Inflammatory macrophage treated with lipopolysaccharide for 4 hours (primary cell): ENCODE measurements at regions not wholly inside any gene's neighbourhood (a gene's known extent, or its start where the extent isn't known, plus 50 kb on each side); places are given as distances from the start of the nearest gene placed in this dataset.

ENCODE experiments used
- DNase-seq: peaks from one replicate; pipeline ENCODE4 v3.0.0-alpha.2; 2020

DNA sequence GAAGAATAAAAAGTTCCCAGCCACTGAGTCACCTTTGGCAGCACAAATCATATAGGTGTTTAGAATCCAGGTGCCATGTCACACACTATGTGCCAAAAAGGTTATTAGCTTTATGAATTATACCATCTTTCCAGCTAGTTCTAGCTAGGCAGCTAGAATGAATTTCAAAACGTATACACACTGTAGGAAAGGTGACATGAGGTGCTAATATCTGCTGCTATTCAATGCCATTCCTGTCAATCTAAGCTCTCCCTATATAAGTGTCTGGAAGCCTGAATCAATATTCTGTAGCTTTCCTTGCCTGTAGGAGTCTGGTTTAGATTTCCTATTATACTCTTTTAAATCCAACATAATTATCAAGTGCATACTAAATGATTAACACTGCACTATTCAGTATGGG is 868.6 kb downstream of the GATA3 start:
- no peak for DNase-seq

DNA sequence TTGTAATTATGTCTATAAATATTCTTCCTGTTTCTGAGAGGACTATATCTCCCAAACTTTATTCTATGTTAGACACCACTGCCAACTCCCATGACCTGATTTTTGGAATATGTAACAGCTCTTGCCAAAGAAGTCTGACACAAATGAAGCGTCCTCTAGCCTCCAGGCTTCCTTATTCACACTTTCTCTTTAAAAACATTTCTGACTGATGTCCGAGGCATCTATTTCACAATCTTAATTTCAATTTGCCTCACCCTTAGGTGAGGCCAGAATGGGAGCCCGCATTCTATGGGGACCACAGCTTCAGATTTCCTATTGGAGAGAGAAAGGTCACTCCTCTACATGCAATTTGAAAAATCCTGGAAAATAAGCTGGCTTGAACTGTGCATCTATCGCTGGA is 873.2 kb downstream of the GATA3 start:
- no peak for DNase-seq

DNA sequence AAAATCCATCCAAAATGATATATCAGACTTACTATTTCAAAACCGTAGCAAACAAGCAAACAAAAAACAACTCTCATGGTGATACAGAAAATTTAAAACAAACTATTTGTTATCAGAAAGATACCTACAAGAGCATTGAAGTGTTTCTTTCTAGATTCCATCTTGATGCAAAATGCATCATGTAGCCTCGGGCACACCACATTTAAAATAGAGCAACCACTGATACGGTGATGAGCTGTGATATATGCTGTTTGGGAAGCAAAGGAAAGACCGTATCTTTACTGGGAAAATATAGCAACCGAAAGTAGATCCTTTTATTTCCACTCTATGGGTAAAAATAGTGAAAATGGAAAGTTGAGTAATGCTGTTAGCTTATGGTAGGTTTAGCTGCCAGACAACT is 892.0 kb downstream of the GATA3 start:
- DNase-seq: no peak

DNA sequence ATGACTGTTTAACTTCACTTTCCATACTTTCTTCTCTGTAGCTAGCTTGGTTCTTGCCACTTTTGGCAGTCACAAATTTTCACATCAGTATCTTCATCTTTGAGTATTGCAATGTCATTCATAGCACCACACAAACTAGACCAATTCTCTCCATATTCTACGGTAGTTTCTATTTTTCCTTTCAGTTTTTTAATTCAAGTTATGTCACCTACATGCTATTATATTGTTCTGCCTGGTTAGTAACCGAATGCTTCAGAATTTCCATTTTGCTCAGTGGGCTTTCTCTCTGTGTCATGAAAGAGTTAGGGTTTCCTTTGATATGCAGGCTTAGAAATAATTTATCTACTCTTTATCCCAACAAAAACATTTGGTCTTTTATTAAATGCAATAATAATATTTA is 896.5 kb downstream of the GATA3 start:
- DNase-seq: no peak

GRCh38 chr10:8951440-8952089 is 897.1 kb downstream of the GATA3 start:
- DNase-seq: no peak

GRCh38 chr10:8956400-8956799 is 901.9 kb downstream of the GATA3 start:
- no peak for DNase-seq

DNA sequence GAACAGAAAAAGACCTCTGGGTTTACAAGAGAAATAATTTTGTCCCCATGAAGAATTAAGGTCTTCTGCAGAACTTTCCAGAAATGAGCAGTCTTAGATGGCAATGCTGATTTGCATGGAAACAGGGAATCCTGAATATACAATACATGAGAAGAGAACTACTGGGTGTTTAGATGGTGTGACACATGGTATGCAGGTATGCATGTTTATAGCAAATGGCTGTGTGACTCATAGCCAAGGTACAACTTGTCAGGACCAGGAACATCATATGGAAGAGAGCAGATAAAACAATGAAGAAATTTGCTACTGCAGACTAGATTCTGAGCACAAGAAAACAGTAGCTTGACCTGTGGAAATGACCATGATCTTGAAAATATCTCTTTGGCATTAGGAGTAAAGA is 907.8 kb downstream of the GATA3 start:
- DNase-seq: no peak

DNA sequence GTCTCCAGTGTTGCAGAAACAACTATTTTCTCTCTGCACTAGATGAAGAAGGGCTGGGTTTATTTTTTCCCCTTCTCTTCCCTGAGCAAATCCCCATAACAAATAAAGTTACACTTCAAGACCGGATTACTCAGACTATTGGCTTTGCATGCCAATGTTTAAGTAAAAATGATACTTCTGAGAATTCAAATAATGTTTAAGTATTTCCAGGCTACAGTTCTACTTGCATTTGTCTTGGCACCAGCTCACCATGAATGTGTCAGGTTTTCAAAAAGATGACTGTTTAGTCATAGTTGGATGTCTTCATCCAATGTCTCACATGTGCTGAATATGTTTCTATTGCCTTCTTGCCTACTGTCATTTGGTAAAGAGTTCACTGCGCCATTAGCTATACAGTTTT is 912.6 kb downstream of the GATA3 start:
- no peak for DNase-seq

GRCh38 chr10:8969853-8970252 is 915.4 kb downstream of the GATA3 start:
- DNase-seq: no peak

- DNase-seq: no peak
Measured at GRCh38 chr10:8975535-8975934, 921.0 kb downstream of the GATA3 start.

DNA sequence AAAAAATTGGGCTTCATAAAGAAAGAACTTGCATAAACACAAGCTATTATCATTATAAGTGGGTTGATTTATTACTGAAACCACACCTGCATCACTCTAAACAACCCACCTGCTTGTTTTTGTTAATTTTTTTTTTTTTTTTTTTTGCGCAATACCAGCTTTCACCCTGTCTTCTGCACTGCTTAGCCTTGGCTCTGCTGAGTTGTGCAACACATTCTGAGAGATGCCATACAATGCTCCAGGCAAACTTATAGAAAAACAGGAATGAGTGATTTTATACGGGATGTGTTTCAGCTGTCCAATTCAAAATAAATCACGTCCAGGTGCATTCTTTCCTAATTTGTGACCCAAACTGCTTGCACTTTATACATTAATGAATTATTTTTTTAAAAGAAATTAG is 923.6 kb downstream of the GATA3 start:
- DNase-seq: no peak

- no peak for DNase-seq
Measured at GRCh38 chr10:8979976-8980375, 925.5 kb downstream of the GATA3 start.

DNA sequence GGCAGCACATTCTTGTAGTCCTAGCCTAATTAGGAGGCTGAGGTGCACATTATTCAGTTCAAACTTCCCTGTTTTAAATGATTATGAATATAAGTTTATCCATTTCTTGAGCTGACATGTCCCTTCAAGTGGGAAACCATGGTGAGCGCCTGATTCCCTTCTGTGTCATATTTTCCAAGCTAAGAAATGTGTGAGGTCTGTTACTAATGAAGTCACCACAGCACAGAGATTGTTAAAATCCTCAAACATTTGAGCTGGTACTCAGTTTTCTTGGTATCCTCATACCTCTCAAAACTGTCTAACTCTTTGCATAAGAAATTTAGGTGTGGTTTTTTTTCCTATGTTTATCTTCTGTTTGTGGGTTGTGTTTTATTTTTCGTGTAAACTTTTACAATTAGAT is 926.8 kb downstream of the GATA3 start:
- DNase-seq: no peak

DNA sequence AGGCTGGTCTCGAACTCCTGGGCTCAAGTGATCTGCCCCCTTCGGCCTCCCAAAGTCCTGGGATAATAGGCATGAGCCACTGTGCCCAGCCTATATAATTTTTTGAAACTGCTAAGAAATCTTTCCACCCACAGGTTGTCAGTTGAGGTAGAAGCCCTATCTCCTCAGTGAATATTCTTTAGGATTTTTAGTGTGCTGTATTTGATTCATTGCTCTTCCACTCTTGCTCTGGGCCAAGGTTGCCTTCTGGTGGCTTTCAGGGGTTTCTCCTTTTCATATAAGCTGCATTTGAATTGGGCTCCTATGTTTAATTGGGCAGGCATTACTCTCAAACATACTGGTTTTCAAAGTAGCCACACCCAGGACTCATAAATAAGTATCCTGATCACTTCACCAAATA is 931.2 kb downstream of the GATA3 start:
- no peak for DNase-seq

DNA sequence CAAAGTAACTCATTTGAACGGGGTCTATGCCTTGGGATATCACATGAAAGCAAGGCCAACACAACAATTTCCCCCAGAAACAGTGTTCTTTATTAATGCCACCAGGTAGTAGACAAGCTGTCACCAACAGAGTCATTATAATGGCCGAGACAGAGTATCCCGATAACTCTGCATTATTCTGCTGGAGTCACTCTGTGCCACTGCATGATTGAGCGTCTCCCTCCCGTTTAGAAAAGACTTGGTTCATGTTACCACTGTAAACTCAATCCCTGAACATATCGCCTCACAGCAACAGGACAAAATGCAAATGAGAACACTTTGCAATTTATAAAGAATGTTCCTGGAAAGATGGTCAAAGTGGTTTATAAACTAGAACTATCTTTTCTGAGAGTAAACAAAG is 932.5 kb downstream of the GATA3 start:
- DNase-seq: no peak

DNA sequence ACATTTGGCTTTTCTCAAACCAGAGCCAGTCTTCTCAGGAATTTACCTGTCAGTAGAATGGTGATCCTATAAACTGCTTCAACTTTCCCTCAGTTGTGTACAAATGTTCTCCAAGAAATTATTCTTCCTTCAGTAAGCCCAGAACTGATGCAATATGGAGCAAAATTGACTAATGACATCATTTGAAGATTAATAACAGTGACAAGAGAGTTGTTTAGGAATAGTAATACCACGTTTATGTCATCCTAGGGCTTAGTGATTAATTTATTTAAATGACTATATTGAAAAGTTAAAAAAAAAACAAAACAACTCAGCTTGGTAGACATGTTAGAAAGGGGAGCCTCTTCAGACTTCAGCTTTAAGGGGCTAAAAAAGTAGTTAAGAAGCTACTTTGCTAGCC is 933.2 kb downstream of the GATA3 start:
- DNase-seq: no peak

- no peak for DNase-seq
Measured at GRCh38 chr10:8990280-8990987, 935.9 kb downstream of the GATA3 start.

GRCh38 chr10:8992009-8992408 is 937.5 kb downstream of the GATA3 start:
- no peak for DNase-seq

GRCh38 chr10:8993864-8994263 is 939.4 kb downstream of the GATA3 start:
- no peak for DNase-seq

DNA sequence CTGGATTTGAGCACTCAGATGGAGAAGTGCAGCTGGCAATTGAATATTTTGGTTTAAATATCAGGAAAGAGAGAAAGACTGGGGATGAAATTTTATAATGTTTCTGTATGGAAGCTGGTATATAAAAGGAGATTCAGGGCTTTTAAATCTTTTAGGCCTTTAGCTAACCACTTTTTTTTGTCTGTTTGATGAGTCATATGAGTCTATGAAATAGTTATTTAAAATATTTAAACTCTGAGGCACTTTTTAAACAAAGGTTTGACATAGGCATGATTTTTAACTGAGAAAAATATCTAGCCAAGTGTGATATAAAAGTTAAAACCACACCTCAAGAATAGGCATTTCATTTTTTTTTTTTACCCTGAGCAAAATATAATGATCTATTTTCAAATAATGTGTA is 944.3 kb downstream of the GATA3 start:
- no peak for DNase-seq

DNA sequence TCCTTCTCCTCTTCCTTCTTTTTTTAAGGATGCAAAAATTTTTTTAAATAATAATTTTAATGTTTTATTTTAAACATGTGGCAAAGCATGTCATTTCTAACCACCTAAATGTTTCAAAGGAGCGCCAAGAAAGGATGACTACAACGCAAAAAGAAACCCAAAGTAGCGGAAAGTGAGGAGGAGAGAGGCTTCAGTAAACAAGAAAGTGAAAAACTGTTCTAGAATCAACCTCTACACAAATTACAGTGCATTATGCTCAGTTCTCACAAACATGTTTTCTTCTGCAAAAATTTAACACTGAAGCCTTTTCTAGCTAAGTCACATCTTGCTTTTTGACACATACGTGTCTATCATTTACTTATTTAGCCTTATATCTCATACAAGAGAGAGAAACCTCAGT is 948.6 kb downstream of the GATA3 start:
- no peak for DNase-seq

DNA sequence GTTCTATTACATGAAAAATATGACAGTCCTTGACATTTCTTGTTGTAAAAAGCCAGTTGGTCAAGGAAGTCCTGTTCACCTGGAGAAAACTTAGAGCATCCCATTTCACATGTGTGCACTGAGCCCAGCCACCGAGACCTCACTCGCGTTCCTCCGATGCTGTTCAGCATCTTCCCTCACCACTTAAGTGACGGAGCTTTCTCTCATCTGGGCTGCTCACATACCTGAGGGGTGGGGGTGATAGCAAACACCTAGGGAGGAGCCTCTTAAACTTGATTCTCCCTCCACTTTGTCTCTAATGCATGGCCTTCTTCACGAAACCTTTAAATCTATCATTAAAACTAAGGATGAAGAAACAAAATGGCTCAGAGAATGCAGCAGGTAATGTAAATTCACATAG is 950.2 kb downstream of the GATA3 start:
- DNase-seq: no peak

GRCh38 chr10:9009505-9009904 is 955.0 kb downstream of the GATA3 start:
- DNase-seq: no peak

DNA sequence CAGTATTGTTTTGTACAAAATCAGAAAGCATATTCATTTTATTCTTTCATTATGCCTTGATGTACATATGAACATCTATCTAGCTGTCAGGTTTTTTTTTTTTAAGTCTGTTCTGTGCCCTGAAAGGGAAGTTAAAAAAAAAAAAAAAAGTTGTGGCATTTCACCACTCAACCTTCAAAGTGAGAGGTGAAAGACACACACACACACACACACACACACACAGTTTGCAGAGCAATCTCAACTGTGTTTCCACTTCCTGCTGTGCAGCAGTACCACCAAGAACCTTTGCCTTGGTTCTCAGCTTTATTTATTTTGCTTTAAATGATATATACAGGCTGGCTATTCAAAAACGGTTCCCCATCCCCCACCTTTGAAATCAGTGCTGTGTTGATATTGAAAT is 955.6 kb downstream of the GATA3 start:
- DNase-seq: no peak
